KMS-11 (cell line): ENCODE measurements at regions not wholly inside any gene's neighbourhood (a gene's known extent, or its start where the extent isn't known, plus 50 kb on each side); places are given as distances from the start of the nearest gene placed in this dataset.
"Not testable (repeated sequence)": the region's sequence is repeated elsewhere in the genome, so short reads cannot be mapped to it uniquely, and the experiment has no call there.

ENCODE experiments used
- H2AFZ ChIP-seq: fragments of 200-600 bp; sonication (generic); 2 replicates; pipeline ENCODE4 v1.6.1; 2016; ENCODE audit warnings: antibody characterized with exemption, mixed run types, low read depth
- H3K27ac ChIP-seq: fragments of 200-600 bp; sonication (generic); 2 replicates; pipeline ENCODE4 v1.6.1; 2016; ENCODE audit warnings: mild to moderate bottlenecking, mixed run types
- H3K27me3 ChIP-seq: fragments of 200-600 bp; sonication (generic); 2 replicates; pipeline ENCODE4 v1.6.1; 2017; ENCODE audit warnings: mild to moderate bottlenecking, low read depth, mixed run types, moderate library complexity; ENCODE audit not compliant: insufficient read depth
- H3K36me3 ChIP-seq: fragments of 200-600 bp; sonication (generic); 2 replicates; pipeline ENCODE4 v1.6.1; 2017; ENCODE audit warnings: mild to moderate bottlenecking, mixed run types; ENCODE audit not compliant: insufficient read depth
- H3K4me1 ChIP-seq: fragments of 200-600 bp; sonication (generic); 2 replicates; pipeline ENCODE4 v1.6.1; 2016; ENCODE audit warnings: mild to moderate bottlenecking, low read depth, mixed run types; ENCODE audit not compliant: poor library complexity, severe bottlenecking
- H3K4me2 ChIP-seq: fragments of 200-600 bp; sonication (generic); 2 replicates; pipeline ENCODE4 v1.7.0; 2016; ENCODE audit warnings: mild to moderate bottlenecking, mixed run types
- H3K4me3 ChIP-seq: fragments of 200-600 bp; sonication (generic); IDR thresholded peaks from 2 replicates; pipeline ENCODE4 v1.6.1; 2017; ENCODE audit warnings: low read depth, low read length, mixed read lengths; ENCODE audit not compliant: insufficient read depth
- H3K79me2 ChIP-seq: fragments of 200-600 bp; sonication (generic); 2 replicates; pipeline ENCODE4 v1.6.1; 2016; ENCODE audit warnings: low read depth, mixed run types; ENCODE audit not compliant: insufficient read depth
- H3K9ac ChIP-seq: fragments of 200-600 bp; sonication (generic); 2 replicates; pipeline ENCODE4 v1.6.1; 2016; ENCODE audit warnings: mild to moderate bottlenecking, mixed run types
- H4K20me1 ChIP-seq: fragments of 200-600 bp; sonication (generic); 2 replicates; pipeline ENCODE4 v1.6.1; 2016; ENCODE audit warnings: mild to moderate bottlenecking, mixed run types; ENCODE audit not compliant: insufficient read depth
- TF ChIP-seq, protein P1 (sequence below): fragments of 200-600 bp; sonication (generic); conservative IDR thresholded peaks from 2 replicates; pipeline ENCODE4 v1.6.1; 2017; ENCODE audit warnings: low read depth, mild to moderate bottlenecking, antibody characterized with exemption, low read length, moderate library complexity, mixed read lengths

DNA sequence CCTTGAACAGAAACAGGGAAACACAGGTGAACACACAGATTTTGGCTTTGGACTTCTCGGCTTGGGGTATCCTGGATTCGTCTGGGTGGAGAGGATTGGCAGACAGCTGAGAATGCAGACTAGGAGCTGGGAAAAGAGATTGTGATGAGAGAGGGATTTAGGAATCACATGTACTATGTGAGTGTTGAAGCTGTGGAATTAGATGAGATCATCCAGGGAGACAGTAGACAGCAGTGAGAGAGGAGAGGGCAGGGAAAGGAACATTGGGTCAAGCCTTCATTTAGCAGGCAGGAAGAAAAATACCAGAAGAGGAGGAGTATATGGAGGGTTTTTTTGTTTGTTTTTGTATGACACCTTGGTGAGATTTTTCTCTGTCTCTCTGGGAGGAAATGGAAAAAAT, 262.1 kb upstream of the TBL1XR1 start:
- Histone ChIP-seq H3K27me3 (no peaks in the 10 kb centered on the region), H4K20me1 (no peaks in the 10 kb centered on the region), H3K4me1 (no peaks in the 10 kb centered on the region), H3K36me3 (no peaks in the 10 kb centered on the region), H3K4me2 (no peak overlapping the region), H3K79me2 (no peaks in the 10 kb centered on the region), H3K4me3 (no peak overlapping the region), H3K27ac (no peak overlapping the region), H2AFZ (no peak overlapping the region), H3K9ac (no peak overlapping the region)
- TF ChIP-seq, protein P1, sequence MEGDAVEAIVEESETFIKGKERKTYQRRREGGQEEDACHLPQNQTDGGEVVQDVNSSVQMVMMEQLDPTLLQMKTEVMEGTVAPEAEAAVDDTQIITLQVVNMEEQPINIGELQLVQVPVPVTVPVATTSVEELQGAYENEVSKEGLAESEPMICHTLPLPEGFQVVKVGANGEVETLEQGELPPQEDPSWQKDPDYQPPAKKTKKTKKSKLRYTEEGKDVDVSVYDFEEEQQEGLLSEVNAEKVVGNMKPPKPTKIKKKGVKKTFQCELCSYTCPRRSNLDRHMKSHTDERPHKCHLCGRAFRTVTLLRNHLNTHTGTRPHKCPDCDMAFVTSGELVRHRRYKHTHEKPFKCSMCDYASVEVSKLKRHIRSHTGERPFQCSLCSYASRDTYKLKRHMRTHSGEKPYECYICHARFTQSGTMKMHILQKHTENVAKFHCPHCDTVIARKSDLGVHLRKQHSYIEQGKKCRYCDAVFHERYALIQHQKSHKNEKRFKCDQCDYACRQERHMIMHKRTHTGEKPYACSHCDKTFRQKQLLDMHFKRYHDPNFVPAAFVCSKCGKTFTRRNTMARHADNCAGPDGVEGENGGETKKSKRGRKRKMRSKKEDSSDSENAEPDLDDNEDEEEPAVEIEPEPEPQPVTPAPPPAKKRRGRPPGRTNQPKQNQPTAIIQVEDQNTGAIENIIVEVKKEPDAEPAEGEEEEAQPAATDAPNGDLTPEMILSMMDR = no peak

- no peak overlapping the region for H3K4me3 ChIP-seq
- no peaks in the 10 kb centered on the region for H3K79me2 ChIP-seq
- H3K4me2 ChIP-seq = no peak overlapping the region
- no peaks in the 10 kb centered on the region for H4K20me1 ChIP-seq
- TF ChIP-seq, protein P1 = no peak
- no peak overlapping the region for H3K27ac ChIP-seq
- H3K27me3 ChIP-seq = no peaks in the 10 kb centered on the region
- H2AFZ ChIP-seq = no peak overlapping the region
- no peak overlapping the region for H3K9ac ChIP-seq
- H3K36me3 ChIP-seq = no peaks in the 10 kb centered on the region
- H3K4me1 ChIP-seq = no peaks in the 10 kb centered on the region
Measured at GRCh38 chr3:177460047-177460446, 262.8 kb upstream of the TBL1XR1 start.

- Histone ChIP-seq H3K4me3 (no peak overlapping the region), H3K27ac (no peak overlapping the region), H3K79me2 (no peaks in the 10 kb centered on the region), H3K9ac (no peak overlapping the region), H2AFZ (no peak overlapping the region), H3K4me1 (no peaks in the 10 kb centered on the region), H4K20me1 (no peaks in the 10 kb centered on the region), H3K4me2 (no peak overlapping the region), H3K27me3 (no peaks in the 10 kb centered on the region), H3K36me3 (no peaks in the 10 kb centered on the region)
- TF ChIP-seq, protein P1 = no peak
Measured at GRCh38 chr3:177461765-177462164, 264.5 kb upstream of the TBL1XR1 start.

DNA sequence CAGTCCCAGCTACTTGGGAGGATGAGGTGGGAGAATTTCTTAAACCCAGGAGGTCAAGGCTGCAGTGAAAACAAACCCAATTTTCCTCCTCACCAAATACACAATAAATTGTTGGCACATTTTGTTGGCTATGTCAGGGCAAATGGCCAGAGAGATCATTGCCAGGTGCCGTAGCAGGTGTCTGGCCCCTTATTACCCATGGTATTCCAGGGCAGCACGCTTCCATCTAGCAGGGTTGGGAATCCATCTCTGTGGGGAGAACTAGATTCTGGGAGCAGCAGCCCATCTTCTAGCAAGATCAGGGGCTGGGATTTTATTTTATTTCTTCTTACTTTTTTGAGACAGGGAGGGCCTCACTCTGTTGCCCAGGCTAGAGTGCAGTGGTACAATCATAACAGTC, 266.1 kb upstream of the TBL1XR1 start:
- H3K27me3 ChIP-seq, H3K27ac ChIP-seq, H2AFZ ChIP-seq, H3K9ac ChIP-seq, H4K20me1 ChIP-seq, H3K79me2 ChIP-seq, H3K36me3 ChIP-seq, H3K4me1 ChIP-seq, H3K4me3 ChIP-seq, H3K4me2 ChIP-seq: not testable (repeated sequence)

DNA sequence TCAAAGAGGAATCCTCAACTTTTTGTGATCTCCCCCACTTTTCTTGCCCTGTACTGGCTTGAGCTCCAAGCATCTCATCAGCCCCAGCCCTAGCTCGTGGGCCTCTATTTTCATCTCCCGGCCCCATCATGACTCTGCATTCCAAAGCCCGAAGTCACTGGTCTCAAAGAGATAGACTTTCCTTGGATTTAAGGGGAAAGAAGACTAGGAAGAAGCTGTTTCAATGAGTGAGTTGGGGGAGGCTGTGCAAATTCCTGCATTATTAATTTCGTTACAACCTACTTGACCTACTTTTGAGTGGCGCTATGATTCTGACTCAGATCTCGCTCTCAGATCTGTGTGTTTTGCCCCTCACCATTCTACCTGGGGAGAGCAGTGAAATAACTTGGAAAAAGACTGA, 266.6 kb upstream of the TBL1XR1 start:
- Histone ChIP-seq H3K27me3 (no peaks in the 10 kb centered on the region), H3K4me1 (no peaks in the 10 kb centered on the region), H4K20me1 (no peaks in the 10 kb centered on the region), H3K27ac (no peak overlapping the region), H3K9ac (no peak overlapping the region), H3K36me3 (no peaks in the 10 kb centered on the region), H3K4me3 (no peak overlapping the region), H3K79me2 (no peaks in the 10 kb centered on the region), H2AFZ (no peak overlapping the region), H3K4me2 (no peak overlapping the region)
- TF ChIP-seq, protein P1 = no peak
